IPS DF 6.9 (cell line): ENCODE measurements at regions not wholly inside any gene's neighbourhood (a gene's known extent, or its start where the extent isn't known, plus 50 kb on each side); places are given as distances from the start of the nearest gene placed in this dataset.
"Not testable (repeated sequence)": the region's sequence is repeated elsewhere in the genome, so short reads cannot be mapped to it uniquely, and the experiment has no call there.

Experiments used
- DNase-seq: peaks from one replicate; pipeline ENCODE4 v3.0.0-alpha.2; 2013; ENCODE audit warnings: low read depth, low spot score
- H3K27ac ChIP-seq: one replicate; pipeline ENCODE4 v1.5.1; 2013; ENCODE audit warnings: low read length, control low read depth
- H3K27me3 ChIP-seq: 2 replicates; pipeline ENCODE4 v1.6.1; 2013; ENCODE audit warnings: mild to moderate bottlenecking, low read length; ENCODE audit not compliant: control insufficient read depth, insufficient read depth
- H3K36me3 ChIP-seq: 2 replicates; pipeline ENCODE4 v1.6.1; 2013; ENCODE audit warnings: low read length; ENCODE audit not compliant: control insufficient read depth, insufficient read depth
- H3K4me1 ChIP-seq: 2 replicates; pipeline ENCODE4 v1.6.1; 2013; ENCODE audit warnings: low read length; ENCODE audit not compliant: control insufficient read depth, insufficient read depth
- H3K4me3 ChIP-seq: 2 replicates; pipeline ENCODE4 v1.5.1; 2013; ENCODE audit warnings: mild to moderate bottlenecking, low read length
- H3K9me3 ChIP-seq: 2 replicates; pipeline ENCODE4 v1.6.1; 2013; ENCODE audit warnings: low read length, inconsistent platforms; ENCODE audit not compliant: control insufficient read depth, insufficient read depth
- WGBS: extraction: QIAGEN DNeasy Blood & Tissue Kit; methylation state at CpG from one replicate; pipeline ENCODE4 v1.1.7; 2013; ENCODE audit warnings: mixed read lengths, missing lambda C conversion rate; ENCODE audit not compliant: insufficient read length, insufficient coverage; 5-methylcytosine and 5-hydroxymethylcytosine counted together

GRCh38 chrY:18869145-18869544 is 95.6 kb upstream of the HSFY2 start:
- H3K9me3 ChIP-seq, H3K27ac ChIP-seq, H3K4me1 ChIP-seq, DNase-seq, H3K36me3 ChIP-seq, H3K4me3 ChIP-seq, H3K27me3 ChIP-seq: not testable (repeated sequence)
- no CpG with 5 or more reads among the region's 6 CpGs for WGBS

- not testable (repeated sequence) for H3K4me1 ChIP-seq, H3K27ac ChIP-seq, H3K36me3 ChIP-seq, DNase-seq, H3K27me3 ChIP-seq, H3K4me3 ChIP-seq, H3K9me3 ChIP-seq
- no CpG with 5 or more reads among the region's 3 CpGs for WGBS
Observed at GRCh38 chrY:18866887-18867551, 93.5 kb upstream of the HSFY2 start.

GRCh38 chrY:18860856-18861255 is 87.3 kb upstream of the HSFY2 start:
- H3K9me3 ChIP-seq, H3K36me3 ChIP-seq, DNase-seq, H3K27ac ChIP-seq, H3K27me3 ChIP-seq, H3K4me3 ChIP-seq, H3K4me1 ChIP-seq: not testable (repeated sequence)
- WGBS, result no CpG with 5 or more reads among the region's 3 CpGs

- H3K36me3 ChIP-seq, H3K4me3 ChIP-seq, H3K27me3 ChIP-seq, H3K27ac ChIP-seq, H3K9me3 ChIP-seq, H3K4me1 ChIP-seq, DNase-seq: not testable (repeated sequence)
- WGBS, result no CpG with 5 or more reads among the region's 2 CpGs
Observed at GRCh38 chrY:18858484-18859191, 85.1 kb upstream of the HSFY2 start.

GRCh38 chrY:18855184-18855583 is 81.6 kb upstream of the HSFY2 start:
- not testable (repeated sequence) for DNase-seq, H3K9me3 ChIP-seq, H3K27me3 ChIP-seq, H3K4me1 ChIP-seq, H3K27ac ChIP-seq, H3K4me3 ChIP-seq, H3K36me3 ChIP-seq
- WGBS, result no CpG with 5 or more reads among the region's 2 CpGs

GRCh38 chrY:18853323-18853722 is 79.8 kb upstream of the HSFY2 start:
- not testable (repeated sequence) for H3K4me1 ChIP-seq, H3K9me3 ChIP-seq, H3K4me3 ChIP-seq, H3K27me3 ChIP-seq, H3K36me3 ChIP-seq, DNase-seq, H3K27ac ChIP-seq
- no CpG with 5 or more reads among the region's 4 CpGs for WGBS

GRCh38 chrY:18836643-18837042 is 63.1 kb upstream of the HSFY2 start:
- not testable (repeated sequence) for H3K27ac ChIP-seq, H3K4me3 ChIP-seq, H3K4me1 ChIP-seq, H3K36me3 ChIP-seq, H3K9me3 ChIP-seq, H3K27me3 ChIP-seq, DNase-seq
- WGBS, result no CpG with 5 or more reads among the region's 6 CpGs
